ENCODE measurements at regions not wholly inside any gene's neighbourhood (a gene's known extent, or its start where the extent isn't known, plus 50 kb on each side); places are given as distances from the start of the nearest gene placed in this dataset.

GRCh38 chr4:138513535-138513934 lies 271.4 kb upstream of the SLC7A11 start:
- H3K9ac ChIP-seq (ENCODE audit: low read length) = no peak overlapping the region
- H3K9me3 ChIP-seq (ENCODE audit: low read length) = no peaks in the 10 kb centered on the region
- no peaks in the 10 kb centered on the region for H3K36me3 ChIP-seq (ENCODE audit: insufficient read depth, low read length)
- H3K27me3 ChIP-seq (ENCODE audit: low read length) = no peaks in the 10 kb centered on the region
- no peak overlapping the region for H3K4me2 ChIP-seq (ENCODE audit: low read depth, low read length, poor library complexity, severe bottlenecking)
- no peaks in the 10 kb centered on the region for H3K4me1 ChIP-seq (ENCODE audit: low read length)
- peak; percentile 14 for DNase-seq
- no peak overlapping the region for H3K4me3 ChIP-seq (ENCODE audit: low read length)
- no peaks in the 10 kb centered on the region for H4K20me1 ChIP-seq (ENCODE audit: insufficient read depth, low read depth, low read length)
- no peaks in the 10 kb centered on the region for H3K79me2 ChIP-seq (ENCODE audit: low read length)
- H2AFZ ChIP-seq (ENCODE audit: low read length) = no peak overlapping the region
- no peaks in the 10 kb centered on the region for H3K9me2 ChIP-seq (replicated peaks; ENCODE audit: insufficient read depth, low read length)
- H3K27ac ChIP-seq (ENCODE audit: low read length) = no peak overlapping the region

DNA sequence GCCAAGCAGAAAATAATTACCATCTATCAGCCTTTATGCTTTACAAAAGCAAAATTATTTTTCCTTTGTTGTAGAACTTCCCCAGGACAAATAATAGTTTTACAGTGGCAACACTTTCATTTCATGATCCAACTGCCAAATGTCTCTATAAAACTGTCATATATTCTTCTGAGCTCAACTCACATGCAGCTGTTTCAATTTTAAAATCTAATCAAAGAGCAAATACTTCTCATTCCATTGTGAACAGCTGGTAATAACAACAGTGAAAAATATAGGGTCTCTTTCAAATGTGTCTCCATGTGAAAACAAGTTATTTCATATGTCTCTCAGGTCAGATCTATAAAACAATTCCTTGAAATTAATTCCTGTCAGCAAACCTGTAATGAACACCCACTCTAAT lies 270.6 kb upstream of the SLC7A11 start:
- H3K9me2 ChIP-seq (replicated peaks; ENCODE audit: insufficient read depth, low read length) = no peaks in the 10 kb centered on the region

GRCh38 chr4:138510053-138510452 lies 267.9 kb upstream of the SLC7A11 start:
- Histone ChIP-seq H3K9me2 (replicated peaks; ENCODE audit: insufficient read depth, low read length) (no peaks in the 10 kb centered on the region), H3K79me2 (ENCODE audit: low read length) (no peaks in the 10 kb centered on the region), H3K4me2 (ENCODE audit: low read depth, low read length, poor library complexity, severe bottlenecking) (no peak overlapping the region), H3K9ac (ENCODE audit: low read length) (no peak overlapping the region), H3K36me3 (ENCODE audit: insufficient read depth, low read length) (no peaks in the 10 kb centered on the region), H3K27ac (ENCODE audit: low read length) (no peak overlapping the region), H3K4me3 (ENCODE audit: low read length) (no peak overlapping the region), H4K20me1 (ENCODE audit: insufficient read depth, low read depth, low read length) (no peaks in the 10 kb centered on the region), H3K9me3 (ENCODE audit: low read length) (no peaks in the 10 kb centered on the region), H3K27me3 (ENCODE audit: low read length) (no peaks in the 10 kb centered on the region), H3K4me1 (ENCODE audit: low read length) (no peaks in the 10 kb centered on the region), H2AFZ (ENCODE audit: low read length) (no peak overlapping the region)
- no peak for DNase-seq

More for the DNA sequence above, 270.6 kb upstream of the SLC7A11 start:
- H3K4me1 ChIP-seq (ENCODE audit: low read length) = no peaks in the 10 kb centered on the region
- no peak overlapping the region for H3K9ac ChIP-seq (ENCODE audit: low read length)
- H3K4me2 ChIP-seq (ENCODE audit: low read depth, low read length, poor library complexity, severe bottlenecking) = no peak overlapping the region
- no peak overlapping the region for H3K27ac ChIP-seq (ENCODE audit: low read length)
- H4K20me1 ChIP-seq (ENCODE audit: insufficient read depth, low read depth, low read length) = no peaks in the 10 kb centered on the region
- H3K9me3 ChIP-seq (ENCODE audit: low read length) = no peaks in the 10 kb centered on the region
- peak; percentile 5 for DNase-seq
- H3K79me2 ChIP-seq (ENCODE audit: low read length) = no peaks in the 10 kb centered on the region
- H3K36me3 ChIP-seq (ENCODE audit: insufficient read depth, low read length) = no peaks in the 10 kb centered on the region
- H3K4me3 ChIP-seq (ENCODE audit: low read length) = no peak overlapping the region
- H3K27me3 ChIP-seq (ENCODE audit: low read length) = no peaks in the 10 kb centered on the region
- H2AFZ ChIP-seq (ENCODE audit: low read length) = no peak overlapping the region

GRCh38 chr4:138509346-138509745 lies 267.2 kb upstream of the SLC7A11 start:
- Histone ChIP-seq H3K79me2 (ENCODE audit: low read length) (no peaks in the 10 kb centered on the region), H3K27me3 (ENCODE audit: low read length) (no peaks in the 10 kb centered on the region), H3K27ac (ENCODE audit: low read length) (no peak overlapping the region), H2AFZ (ENCODE audit: low read length) (no peak overlapping the region), H3K9me3 (ENCODE audit: low read length) (no peaks in the 10 kb centered on the region), H3K9ac (ENCODE audit: low read length) (no peak overlapping the region), H3K9me2 (replicated peaks; ENCODE audit: insufficient read depth, low read length) (no peaks in the 10 kb centered on the region), H3K36me3 (ENCODE audit: insufficient read depth, low read length) (no peaks in the 10 kb centered on the region), H3K4me2 (ENCODE audit: low read depth, low read length, poor library complexity, severe bottlenecking) (no peak overlapping the region), H3K4me1 (ENCODE audit: low read length) (no peaks in the 10 kb centered on the region), H3K4me3 (ENCODE audit: low read length) (no peak overlapping the region), H4K20me1 (ENCODE audit: insufficient read depth, low read depth, low read length) (no peaks in the 10 kb centered on the region)
- peak; percentile 16 for DNase-seq

GRCh38 chr4:138507522-138507921 lies 265.4 kb upstream of the SLC7A11 start:
- H3K4me2 ChIP-seq (ENCODE audit: low read depth, low read length, poor library complexity, severe bottlenecking) = no peak overlapping the region
- no peak overlapping the region for H3K4me3 ChIP-seq (ENCODE audit: low read length)
- H2AFZ ChIP-seq (ENCODE audit: low read length) = no peak overlapping the region
- H3K36me3 ChIP-seq (ENCODE audit: insufficient read depth, low read length) = no peaks in the 10 kb centered on the region
- H3K9ac ChIP-seq (ENCODE audit: low read length) = no peak overlapping the region
- no peaks in the 10 kb centered on the region for H3K9me2 ChIP-seq (replicated peaks; ENCODE audit: insufficient read depth, low read length)
- H3K79me2 ChIP-seq (ENCODE audit: low read length) = no peaks in the 10 kb centered on the region
- H3K4me1 ChIP-seq (ENCODE audit: low read length) = no peaks in the 10 kb centered on the region
- no peak overlapping the region for H3K27ac ChIP-seq (ENCODE audit: low read length)
- H3K27me3 ChIP-seq (ENCODE audit: low read length) = no peaks in the 10 kb centered on the region
- H3K9me3 ChIP-seq (ENCODE audit: low read length) = no peaks in the 10 kb centered on the region
- no peaks in the 10 kb centered on the region for H4K20me1 ChIP-seq (ENCODE audit: insufficient read depth, low read depth, low read length)
- no peak for DNase-seq

GRCh38 chr4:138501614-138502013 lies 259.5 kb upstream of the SLC7A11 start:
- Histone ChIP-seq H3K27ac (ENCODE audit: low read length) (no peak overlapping the region), H3K4me3 (ENCODE audit: low read length) (no peak overlapping the region), H3K4me1 (ENCODE audit: low read length) (no peaks in the 10 kb centered on the region), H4K20me1 (ENCODE audit: insufficient read depth, low read depth, low read length) (no peaks in the 10 kb centered on the region), H3K9me3 (ENCODE audit: low read length) (no peaks in the 10 kb centered on the region; the same call in 1 of the 2 replicates), H3K9ac (ENCODE audit: low read length) (no peak overlapping the region), H3K27me3 (ENCODE audit: low read length) (0 out of 2 replicates have a peak, but pooled peaks cover 3% of the 10 kb centered on the region), H2AFZ (ENCODE audit: low read length) (no peak overlapping the region), H3K4me2 (ENCODE audit: low read depth, low read length, poor library complexity, severe bottlenecking) (no peak overlapping the region), H3K79me2 (ENCODE audit: low read length) (no peaks in the 10 kb centered on the region), H3K9me2 (replicated peaks; ENCODE audit: insufficient read depth, low read length) (no peaks in the 10 kb centered on the region), H3K36me3 (ENCODE audit: insufficient read depth, low read length) (no peaks in the 10 kb centered on the region)
- no peak for DNase-seq

GRCh38 chr4:138500869-138501268 lies 258.7 kb upstream of the SLC7A11 start:
- Histone ChIP-seq H3K9ac (ENCODE audit: low read length) (no peak overlapping the region), H3K27me3 (ENCODE audit: low read length) (0 out of 2 replicates have a peak, but pooled peaks cover 3% of the 10 kb centered on the region), H3K79me2 (ENCODE audit: low read length) (no peaks in the 10 kb centered on the region), H4K20me1 (ENCODE audit: insufficient read depth, low read depth, low read length) (no peaks in the 10 kb centered on the region), H3K9me3 (ENCODE audit: low read length) (no peaks in the 10 kb centered on the region; the same call in 1 of the 2 replicates), H3K4me2 (ENCODE audit: low read depth, low read length, poor library complexity, severe bottlenecking) (no peak overlapping the region), H3K36me3 (ENCODE audit: insufficient read depth, low read length) (no peaks in the 10 kb centered on the region), H3K9me2 (replicated peaks; ENCODE audit: insufficient read depth, low read length) (no peaks in the 10 kb centered on the region), H3K27ac (ENCODE audit: low read length) (no peak overlapping the region), H3K4me3 (ENCODE audit: low read length) (no peak overlapping the region), H3K4me1 (ENCODE audit: low read length) (no peaks in the 10 kb centered on the region), H2AFZ (ENCODE audit: low read length) (no peak overlapping the region)
- peak; percentile 2 for DNase-seq

- Histone ChIP-seq H2AFZ (ENCODE audit: low read length) (no peak overlapping the region), H3K4me2 (ENCODE audit: low read depth, low read length, poor library complexity, severe bottlenecking) (no peak overlapping the region), H3K4me3 (ENCODE audit: low read length) (no peak overlapping the region), H3K36me3 (ENCODE audit: insufficient read depth, low read length) (no peaks in the 10 kb centered on the region), H3K27ac (ENCODE audit: low read length) (no peak overlapping the region), H3K4me1 (ENCODE audit: low read length) (no peaks in the 10 kb centered on the region), H3K79me2 (ENCODE audit: low read length) (no peaks in the 10 kb centered on the region), H3K9ac (ENCODE audit: low read length) (no peak overlapping the region), H3K9me2 (replicated peaks; ENCODE audit: insufficient read depth, low read length) (no peaks in the 10 kb centered on the region), H4K20me1 (ENCODE audit: insufficient read depth, low read depth, low read length) (no peaks in the 10 kb centered on the region), H3K9me3 (ENCODE audit: low read length) (no peaks in the 10 kb centered on the region; the same call in 1 of the 2 replicates), H3K27me3 (ENCODE audit: low read length) (0 out of 2 replicates have a peak, but pooled peaks cover 3% of the 10 kb centered on the region)
- peak; percentile 40 for DNase-seq
Observed at GRCh38 chr4:138499627-138500026, 257.5 kb upstream of the SLC7A11 start.

DNA sequence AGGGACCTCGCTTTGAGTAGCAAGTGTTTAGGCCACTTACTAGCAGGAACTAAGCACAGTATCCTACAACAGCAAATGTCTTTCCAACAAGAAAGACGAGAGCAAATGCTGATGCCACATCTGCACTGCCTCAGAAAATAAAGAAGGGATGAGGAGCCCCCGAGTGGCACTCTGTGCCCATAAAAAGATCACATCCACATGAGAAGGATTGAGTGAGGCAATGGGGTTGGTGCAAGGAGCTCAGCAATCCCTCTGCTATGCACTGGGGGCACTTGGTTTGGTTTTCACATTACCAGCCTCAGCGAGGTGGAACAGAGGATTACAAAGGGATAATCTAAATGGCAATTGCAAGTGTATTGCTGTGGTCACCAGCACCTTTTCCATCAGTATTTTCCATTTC lies 252.8 kb upstream of the SLC7A11 start:
- Histone ChIP-seq H3K9ac (ENCODE audit: low read length) (no peak overlapping the region), H3K36me3 (ENCODE audit: insufficient read depth, low read length) (no peaks in the 10 kb centered on the region), H3K4me3 (ENCODE audit: low read length) (no peak overlapping the region), H2AFZ (ENCODE audit: low read length) (no peak overlapping the region), H4K20me1 (ENCODE audit: insufficient read depth, low read depth, low read length) (no peaks in the 10 kb centered on the region), H3K4me1 (ENCODE audit: low read length) (peaks cover 15% of the 10 kb centered on the region), H3K79me2 (ENCODE audit: low read length) (no peaks in the 10 kb centered on the region), H3K9me2 (replicated peaks; ENCODE audit: insufficient read depth, low read length) (no peaks in the 10 kb centered on the region), H3K27ac (ENCODE audit: low read length) (no peak overlapping the region), H3K9me3 (ENCODE audit: low read length) (no peaks in the 10 kb centered on the region; the same call in 1 of the 2 replicates), H3K4me2 (ENCODE audit: low read depth, low read length, poor library complexity, severe bottlenecking) (no peak overlapping the region), H3K27me3 (ENCODE audit: low read length) (0 out of 2 replicates have a peak, but pooled peaks cover 3% of the 10 kb centered on the region)
- peak; percentile 57 for DNase-seq

Measured in Karpas-422 (cell line).